ENCODE measurements at regions not wholly inside any gene's neighbourhood (a gene's known extent, or its start where the extent isn't known, plus 50 kb on each side); places are given as distances from the start of the nearest gene placed in this dataset.

DNA sequence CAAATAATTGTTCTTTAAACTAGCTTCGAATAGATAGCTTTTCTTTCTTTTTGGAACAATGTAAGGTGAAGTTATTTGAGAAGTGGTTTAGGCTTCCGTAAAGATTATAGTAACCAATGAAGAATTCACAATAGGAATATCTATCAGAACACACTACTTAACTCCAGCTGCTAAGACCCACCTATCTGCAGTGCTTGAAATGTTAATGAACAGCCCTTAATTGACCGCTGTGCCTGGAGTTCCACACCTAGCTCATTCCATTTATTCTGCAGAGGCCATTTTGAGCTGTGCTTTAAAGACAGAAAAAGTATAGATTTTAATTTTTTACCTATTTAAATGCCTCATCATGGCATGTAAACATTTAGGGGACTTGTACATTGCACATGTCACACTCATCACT, 83.3 kb upstream of the APCDD1 start:
- no peak overlapping the region for H3K4me3 ChIP-seq (ENCODE audit: low read depth, low read length)

GRCh38 chr18:10374195-10374594, 80.2 kb upstream of the APCDD1 start:
- H3K4me3 ChIP-seq (ENCODE audit: low read depth, low read length): no peak overlapping the region

GRCh38 chr18:10374636-10375293, 79.7 kb upstream of the APCDD1 start:
- H3K4me3 ChIP-seq (ENCODE audit: low read depth, low read length): no peak overlapping the region

DNA sequence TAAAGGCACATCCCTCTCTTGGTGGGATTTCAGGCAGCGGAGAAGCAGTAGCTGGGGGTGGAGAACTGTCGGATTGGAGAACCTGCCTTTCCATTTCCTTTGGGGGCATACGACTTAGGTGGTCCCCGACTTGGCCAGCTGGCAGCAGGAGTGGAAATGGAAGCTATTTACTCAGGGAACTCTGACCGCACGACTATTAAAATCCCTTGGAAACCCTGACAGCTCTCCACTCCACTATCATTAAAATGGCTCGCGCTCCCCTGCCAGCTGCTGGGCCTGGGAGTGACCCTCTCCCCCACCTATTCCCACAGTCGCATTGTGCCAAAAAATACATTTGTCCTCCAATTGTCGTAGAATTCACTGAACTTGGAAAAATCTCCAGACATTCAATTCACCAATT, 77.7 kb upstream of the APCDD1 start:
- H3K4me3 ChIP-seq (ENCODE audit: low read depth, low read length): no peak overlapping the region

DNA sequence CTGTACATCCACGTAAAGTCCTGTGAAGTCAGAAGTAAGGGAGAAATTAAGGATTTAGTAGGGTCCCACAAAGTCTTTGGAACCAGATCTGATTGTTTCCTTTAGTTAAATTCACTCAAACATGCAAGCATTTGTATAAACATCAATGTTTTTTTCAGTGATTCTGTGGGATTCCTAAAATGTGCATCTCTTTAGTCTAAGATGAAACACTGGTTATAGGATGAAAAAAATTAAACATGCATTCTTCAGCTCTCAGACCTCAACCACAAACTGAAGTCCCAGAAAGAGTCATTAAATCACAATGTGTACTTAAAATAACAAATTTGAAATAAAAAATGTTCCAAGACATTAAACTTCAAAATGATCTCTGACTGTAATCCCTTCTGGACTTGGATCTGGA, 76.5 kb upstream of the APCDD1 start:
- no peak overlapping the region for H3K4me3 ChIP-seq (ENCODE audit: low read depth, low read length)

DNA sequence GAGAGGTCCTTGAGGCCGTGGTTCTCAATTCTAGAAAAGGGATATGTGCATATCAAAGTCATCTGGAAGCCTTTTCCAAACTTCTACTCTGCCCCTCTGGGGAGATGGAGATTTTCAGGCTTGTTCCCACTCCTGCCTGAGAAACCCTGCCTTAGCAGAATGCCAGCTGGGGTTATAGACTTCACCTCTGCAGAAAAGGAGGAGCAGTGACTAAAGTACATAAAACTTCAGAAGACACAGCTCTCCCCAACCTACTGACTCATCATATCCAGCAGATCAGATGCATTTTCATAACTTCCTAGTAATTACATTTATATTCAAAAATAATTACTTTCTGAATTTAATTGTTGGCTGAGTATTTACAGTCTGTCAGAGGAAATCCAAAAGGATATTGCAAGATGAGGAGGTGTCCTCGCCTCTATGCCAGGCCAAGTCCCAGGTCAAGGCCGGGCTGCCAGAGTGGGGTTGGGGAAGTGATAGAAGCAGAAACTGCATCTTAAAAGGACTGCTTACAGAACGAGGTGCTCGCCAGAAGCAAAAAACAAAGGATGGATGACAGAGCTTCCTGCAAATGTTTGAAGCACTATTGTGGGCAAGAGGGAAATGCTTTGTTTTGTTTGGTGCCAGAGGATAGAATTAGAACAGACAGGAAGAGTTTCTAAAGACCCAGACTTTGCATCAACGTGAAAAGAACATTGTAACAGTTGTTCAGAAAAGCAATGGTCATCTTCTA, 75.6 kb upstream of the APCDD1 start:
- H3K4me3 ChIP-seq (ENCODE audit: low read depth, low read length): no peak overlapping the region

DNA sequence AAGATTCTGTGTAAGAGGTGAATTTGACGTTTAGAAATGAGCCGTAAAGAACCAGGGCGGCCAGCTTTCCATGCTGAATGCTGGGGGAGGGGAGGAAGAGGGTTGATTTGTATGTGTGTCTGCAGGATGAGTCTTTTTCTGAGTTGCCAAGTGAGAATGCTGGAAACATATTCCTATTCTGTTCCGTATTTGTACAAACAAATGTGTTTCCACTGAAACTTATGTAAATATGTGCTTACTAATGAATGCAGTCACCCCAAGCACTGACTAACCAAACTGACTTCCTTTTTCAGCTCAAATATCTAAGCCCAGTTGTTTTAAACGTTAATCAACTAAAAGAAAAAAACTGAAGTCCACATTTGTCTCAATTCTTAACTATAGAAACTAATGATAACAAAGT, 74.9 kb upstream of the APCDD1 start:
- H3K4me3 ChIP-seq (ENCODE audit: low read depth, low read length): no peak overlapping the region

- H3K4me3 ChIP-seq (ENCODE audit: low read depth, low read length): no peak overlapping the region
Observed at GRCh38 chr18:10381516-10381915, 72.9 kb upstream of the APCDD1 start.

GRCh38 chr18:10381951-10382350, 72.5 kb upstream of the APCDD1 start:
- H3K4me3 ChIP-seq (ENCODE audit: low read depth, low read length): no peak overlapping the region

DNA sequence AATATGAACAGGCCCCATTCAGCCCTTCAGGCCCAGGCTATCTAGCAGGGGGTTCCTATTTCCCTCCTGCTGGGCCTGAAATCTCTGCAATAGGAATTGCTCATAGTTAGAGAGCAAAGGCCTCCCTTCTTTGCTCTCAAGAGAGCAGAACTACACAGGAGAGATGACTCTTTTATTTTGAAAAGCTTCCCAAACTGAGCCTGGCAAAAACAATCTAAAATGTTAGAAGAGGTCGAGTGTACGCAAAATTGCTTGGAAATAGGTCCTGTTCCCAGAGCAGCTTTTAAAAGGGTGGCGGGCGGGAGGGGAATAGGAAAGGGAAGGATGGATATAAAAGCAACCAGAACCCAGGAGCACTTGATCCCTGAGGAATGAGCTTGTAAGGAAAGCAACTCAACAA, 68.4 kb upstream of the APCDD1 start:
- no peak overlapping the region for H3K4me3 ChIP-seq (ENCODE audit: low read depth, low read length)

- no peak overlapping the region for H3K4me3 ChIP-seq (ENCODE audit: low read depth, low read length)
Observed at GRCh38 chr18:10386956-10387355, 67.5 kb upstream of the APCDD1 start.

GRCh38 chr18:10387399-10387798, 67.0 kb upstream of the APCDD1 start:
- no peak overlapping the region for H3K4me3 ChIP-seq (ENCODE audit: low read depth, low read length)

DNA sequence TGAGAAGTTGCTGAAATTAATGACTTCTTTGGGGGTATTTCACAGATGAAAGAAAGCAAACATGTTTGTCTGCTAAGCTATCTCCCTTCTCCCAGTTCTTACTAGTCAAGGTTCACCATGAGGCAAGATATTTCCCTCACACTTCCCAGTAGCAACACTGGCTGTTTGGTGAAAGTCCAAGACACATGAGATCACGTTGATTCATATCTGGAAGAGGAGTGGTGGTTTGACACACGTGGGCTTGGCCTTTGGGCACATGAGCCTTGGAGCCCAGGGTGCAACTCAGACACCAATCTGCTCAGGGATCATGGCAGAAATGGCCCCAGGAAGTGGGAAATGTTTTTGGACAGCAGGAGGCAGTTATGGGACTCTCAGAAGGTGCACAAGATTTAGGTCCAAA, 66.1 kb upstream of the APCDD1 start:
- no peak overlapping the region for H3K4me3 ChIP-seq (ENCODE audit: low read depth, low read length)

- no peak overlapping the region for H3K4me3 ChIP-seq (ENCODE audit: low read depth, low read length)
Observed at GRCh38 chr18:10391506-10391905, 62.9 kb upstream of the APCDD1 start.

DNA sequence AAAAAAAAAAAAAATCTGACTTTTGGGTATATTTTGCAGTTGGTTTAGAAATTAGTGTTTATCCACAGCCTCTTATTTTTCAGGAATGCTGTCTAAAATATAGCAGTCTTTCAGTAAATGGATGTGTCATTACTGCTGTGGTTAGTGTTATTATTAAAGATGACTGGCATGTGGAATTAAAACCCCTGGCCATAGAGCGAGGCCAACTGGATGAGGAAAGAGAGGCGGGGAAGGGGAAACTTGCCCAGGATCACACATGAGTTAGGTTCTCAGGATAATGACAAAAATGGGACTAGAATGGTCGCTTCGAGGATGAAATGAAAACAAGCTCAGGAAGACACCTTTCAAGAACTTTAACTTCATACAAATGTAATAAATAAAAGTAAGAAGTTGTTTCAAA, 57.4 kb upstream of the APCDD1 start:
- no peak overlapping the region for H3K4me3 ChIP-seq (ENCODE audit: low read depth, low read length)

DNA sequence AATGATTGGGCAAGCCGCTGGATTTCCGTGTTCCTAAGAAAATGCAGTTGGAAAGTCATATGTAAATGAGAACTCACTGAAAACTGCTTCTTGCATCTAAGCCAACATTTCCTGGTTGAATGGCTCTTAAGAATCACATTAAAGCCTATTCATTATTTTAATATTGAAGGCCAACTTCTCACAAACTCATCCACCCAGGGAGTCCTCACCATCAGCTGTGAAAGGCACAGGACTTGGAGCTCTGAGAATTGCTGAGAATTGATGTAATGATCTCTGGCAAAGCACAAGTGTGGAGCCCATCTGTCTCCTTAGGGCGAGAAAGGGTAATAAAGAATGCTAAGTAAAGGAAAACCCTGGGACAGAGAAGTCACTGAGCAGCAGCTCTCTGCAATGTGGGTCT, 55.9 kb upstream of the APCDD1 start:
- H3K4me3 ChIP-seq (ENCODE audit: low read depth, low read length): no peak overlapping the region

GRCh38 chr18:10399465-10399864, 55.0 kb upstream of the APCDD1 start:
- H3K4me3 ChIP-seq (ENCODE audit: low read depth, low read length): no peak overlapping the region

DNA sequence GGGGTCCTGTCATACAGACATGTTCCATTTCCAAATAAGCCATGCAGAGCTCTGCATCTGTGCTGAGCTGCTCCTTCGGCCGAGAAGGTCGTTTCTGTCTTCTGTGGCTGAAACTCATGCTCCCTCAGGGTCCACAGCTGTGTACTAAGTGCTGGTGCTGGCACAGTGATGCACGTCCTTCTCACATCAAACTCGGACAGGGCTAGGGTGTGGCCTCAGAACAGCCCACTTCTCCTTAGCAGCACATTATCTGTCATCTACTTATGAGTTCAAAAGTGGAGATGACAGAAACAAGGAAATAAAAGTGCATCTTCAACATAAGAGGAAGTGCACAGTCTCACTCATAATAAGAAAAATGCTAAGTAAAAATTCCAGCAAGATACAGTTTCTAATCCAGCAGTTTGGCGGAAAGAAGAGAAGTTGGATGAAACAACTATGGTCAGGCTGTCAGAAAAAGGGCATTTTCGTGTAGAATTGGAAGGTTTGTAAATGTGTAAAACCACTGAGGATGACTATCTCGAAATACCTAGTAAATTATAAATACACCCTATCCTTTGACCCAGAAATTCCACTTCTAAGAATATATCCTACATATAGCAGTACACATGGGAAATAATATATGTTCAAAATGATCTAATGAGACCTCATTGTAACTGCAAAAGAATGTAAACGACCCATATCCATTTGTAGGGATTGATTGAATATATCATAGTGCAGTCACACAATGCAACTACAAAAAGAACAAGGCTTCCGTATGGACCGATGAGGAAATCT, 53.7 kb upstream of the APCDD1 start:
- H3K4me3 ChIP-seq (ENCODE audit: low read depth, low read length): no peak overlapping the region

DNA sequence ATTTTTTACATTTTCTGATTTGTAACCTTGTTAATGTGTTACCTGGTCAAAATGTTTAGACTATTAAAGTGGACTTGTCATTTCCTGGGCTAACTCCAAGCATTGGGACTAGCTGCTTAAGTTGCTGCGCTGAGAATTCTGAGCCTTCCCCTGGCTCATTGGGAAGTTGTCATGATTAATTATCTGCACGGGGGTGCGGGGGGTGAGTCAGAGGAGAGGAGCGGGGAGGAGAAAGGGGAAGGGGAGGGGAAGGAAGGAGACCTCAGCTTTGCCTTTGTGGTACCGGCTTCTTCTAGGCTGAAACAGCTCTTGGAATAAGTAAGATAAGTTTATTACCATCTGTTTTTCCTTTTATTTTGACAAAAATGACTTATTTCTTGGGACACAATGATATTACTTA, 52.9 kb upstream of the APCDD1 start:
- no peak overlapping the region for H3K4me3 ChIP-seq (ENCODE audit: low read depth, low read length)

- H3K4me3 ChIP-seq (ENCODE audit: low read depth, low read length): no peak overlapping the region
Observed at GRCh38 chr18:10401930-10402329, 52.5 kb upstream of the APCDD1 start.

GRCh38 chr18:10402871-10403559, 51.4 kb upstream of the APCDD1 start:
- no peak overlapping the region for H3K4me3 ChIP-seq (ENCODE audit: low read depth, low read length)

Data from iPS-11a (cell line).